ENCODE measurements at regions not wholly inside any gene's neighbourhood (a gene's known extent, or its start where the extent isn't known, plus 50 kb on each side); places are given as distances from the start of the nearest gene placed in this dataset.

- TF ChIP-seq CTCF (conservative IDR thresholded peaks at IDR 0.05 in 1 of 2, IDR thresholded peaks at IDR 0.05 in 1 of 2; ENCODE audit: low read depth in 1 of 2, low read length in 2 of 2) (no peak), EZH2 (IDR thresholded peaks at IDR 0.05; ENCODE audit: low read length, missing control alignments) (no peak)
Measured at GRCh38 chr12:25845415-25845814, 113.1 kb upstream of the RASSF8 start.

Measured in fibroblast of lung (primary cell).